ENCODE measurements at regions not wholly inside any gene's neighbourhood (a gene's known extent, or its start where the extent isn't known, plus 50 kb on each side); places are given as distances from the start of the nearest gene placed in this dataset.

DNA sequence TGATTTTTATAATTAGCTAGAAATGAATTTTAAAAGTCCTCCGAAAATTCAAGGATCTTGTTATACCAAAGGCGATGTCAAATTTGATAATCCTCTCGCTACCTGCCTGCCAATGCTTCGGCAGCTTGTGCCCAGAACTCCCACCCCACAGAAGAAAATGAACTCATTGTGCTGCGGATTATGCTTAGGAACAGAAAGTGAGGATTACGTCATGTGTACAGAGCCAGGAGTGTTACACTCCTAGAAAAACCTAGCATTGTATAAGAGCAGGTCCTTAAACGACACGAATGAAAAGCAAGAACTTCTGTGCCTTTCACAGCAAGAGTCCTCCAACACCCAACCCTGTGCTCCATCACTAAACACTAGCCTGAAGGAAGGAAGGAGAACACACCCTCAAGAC is 168.3 kb downstream of the RNF152 start:
- TF ChIP-seq, protein P1, sequence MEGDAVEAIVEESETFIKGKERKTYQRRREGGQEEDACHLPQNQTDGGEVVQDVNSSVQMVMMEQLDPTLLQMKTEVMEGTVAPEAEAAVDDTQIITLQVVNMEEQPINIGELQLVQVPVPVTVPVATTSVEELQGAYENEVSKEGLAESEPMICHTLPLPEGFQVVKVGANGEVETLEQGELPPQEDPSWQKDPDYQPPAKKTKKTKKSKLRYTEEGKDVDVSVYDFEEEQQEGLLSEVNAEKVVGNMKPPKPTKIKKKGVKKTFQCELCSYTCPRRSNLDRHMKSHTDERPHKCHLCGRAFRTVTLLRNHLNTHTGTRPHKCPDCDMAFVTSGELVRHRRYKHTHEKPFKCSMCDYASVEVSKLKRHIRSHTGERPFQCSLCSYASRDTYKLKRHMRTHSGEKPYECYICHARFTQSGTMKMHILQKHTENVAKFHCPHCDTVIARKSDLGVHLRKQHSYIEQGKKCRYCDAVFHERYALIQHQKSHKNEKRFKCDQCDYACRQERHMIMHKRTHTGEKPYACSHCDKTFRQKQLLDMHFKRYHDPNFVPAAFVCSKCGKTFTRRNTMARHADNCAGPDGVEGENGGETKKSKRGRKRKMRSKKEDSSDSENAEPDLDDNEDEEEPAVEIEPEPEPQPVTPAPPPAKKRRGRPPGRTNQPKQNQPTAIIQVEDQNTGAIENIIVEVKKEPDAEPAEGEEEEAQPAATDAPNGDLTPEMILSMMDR (IDR thresholded peaks at IDR 0.05; ENCODE audit: poor library complexity, severe bottlenecking): no peak
- no peaks in the 10 kb centered on the region for H3K9me3 ChIP-seq (ENCODE audit: severe bottlenecking)
- ATAC-seq (ENCODE audit: low read depth) (no peak), DNase-seq (ENCODE audit: low spot score) (no peak)
- no peak overlapping the region for H3K27ac ChIP-seq (ENCODE audit: poor library complexity, severe bottlenecking)
- no peaks in the 10 kb centered on the region for H3K4me1 ChIP-seq (ENCODE audit: insufficient read depth, poor library complexity, severe bottlenecking)
- no peaks in the 10 kb centered on the region for H3K27me3 ChIP-seq (ENCODE audit: insufficient read depth, poor library complexity, severe bottlenecking)
- no peaks in the 10 kb centered on the region for H3K36me3 ChIP-seq (ENCODE audit: low read depth)
- H3K4me3 ChIP-seq (ENCODE audit: severe bottlenecking): no peak overlapping the region

DNA sequence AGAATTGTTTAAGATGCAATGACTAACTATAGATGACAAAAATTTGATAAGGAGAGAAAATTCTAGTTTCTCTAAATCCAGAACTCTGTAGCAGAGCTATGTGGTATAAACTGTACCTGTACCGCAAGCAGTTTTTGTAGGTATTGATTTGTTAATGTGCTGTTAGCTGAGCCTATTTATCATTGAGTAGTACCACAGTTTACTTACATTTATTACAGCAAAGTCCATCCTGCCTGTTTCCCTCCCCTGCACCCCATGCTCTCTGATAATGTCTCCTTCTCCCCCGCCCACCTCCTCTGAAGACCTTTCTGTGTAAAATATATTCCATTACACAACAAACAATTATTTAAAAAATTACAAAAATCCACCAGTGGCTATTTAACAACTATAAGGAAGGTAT is 170.6 kb downstream of the RNF152 start:
- DNase-seq (ENCODE audit: low spot score) (no peak), ATAC-seq (ENCODE audit: low read depth) (no peak)
- H3K9me3 ChIP-seq (ENCODE audit: severe bottlenecking): no peaks in the 10 kb centered on the region
- TF ChIP-seq, protein P1 (IDR thresholded peaks at IDR 0.05; ENCODE audit: poor library complexity, severe bottlenecking): no peak
- H3K4me1 ChIP-seq (ENCODE audit: insufficient read depth, poor library complexity, severe bottlenecking): no peaks in the 10 kb centered on the region
- no peak overlapping the region for H3K4me3 ChIP-seq (ENCODE audit: severe bottlenecking)
- H3K27ac ChIP-seq (ENCODE audit: poor library complexity, severe bottlenecking): no peak overlapping the region
- no peaks in the 10 kb centered on the region for H3K27me3 ChIP-seq (ENCODE audit: insufficient read depth, poor library complexity, severe bottlenecking)
- H3K36me3 ChIP-seq (ENCODE audit: low read depth): no peaks in the 10 kb centered on the region

DNA sequence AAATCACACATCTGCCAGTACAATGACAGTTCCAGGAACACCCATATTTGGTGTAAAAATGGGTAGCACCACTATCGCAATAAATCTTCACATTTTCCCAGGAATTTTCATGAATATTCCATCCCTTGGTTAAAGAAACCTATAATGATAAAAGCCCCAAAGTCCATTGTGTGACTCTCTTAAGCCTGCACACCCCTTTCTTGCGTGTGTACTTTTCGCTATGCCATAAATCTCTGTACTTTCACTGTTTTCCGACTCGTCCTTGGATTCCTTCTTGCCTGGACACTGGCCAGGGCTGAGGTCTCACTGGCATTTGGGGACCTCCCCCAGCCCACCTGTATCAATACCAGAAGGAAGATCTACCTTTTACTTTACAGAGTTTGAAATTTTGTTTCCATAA is 172.3 kb downstream of the RNF152 start:
- ATAC-seq (ENCODE audit: low read depth) (no peak), DNase-seq (ENCODE audit: low spot score) (no peak)
- Histone ChIP-seq H3K4me3 (ENCODE audit: severe bottlenecking) (no peak overlapping the region), H3K36me3 (ENCODE audit: low read depth) (no peaks in the 10 kb centered on the region), H3K27ac (ENCODE audit: poor library complexity, severe bottlenecking) (no peak overlapping the region), H3K27me3 (ENCODE audit: insufficient read depth, poor library complexity, severe bottlenecking) (no peaks in the 10 kb centered on the region), H3K9me3 (ENCODE audit: severe bottlenecking) (no peaks in the 10 kb centered on the region), H3K4me1 (ENCODE audit: insufficient read depth, poor library complexity, severe bottlenecking) (no peaks in the 10 kb centered on the region)
- TF ChIP-seq, protein P1 (IDR thresholded peaks at IDR 0.05; ENCODE audit: poor library complexity, severe bottlenecking): no peak

DNA sequence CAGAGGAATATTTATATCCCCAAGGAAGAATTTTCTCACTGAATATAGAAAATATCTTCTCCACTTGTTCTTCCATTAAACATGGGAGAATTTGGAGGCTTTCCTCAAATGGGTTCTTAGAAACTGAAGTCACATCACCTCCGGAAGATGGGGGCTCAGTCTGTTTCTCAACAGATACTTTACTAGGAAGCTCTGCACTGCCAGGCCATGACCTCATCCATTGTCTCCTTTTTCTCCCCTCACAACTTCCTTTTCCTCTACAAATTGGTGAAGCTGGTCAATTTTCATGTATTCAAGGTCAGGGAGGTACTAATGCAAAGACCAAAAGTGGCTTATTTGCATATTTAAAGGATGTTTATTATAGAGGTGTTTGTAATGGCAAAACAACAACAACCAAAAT is 173.1 kb downstream of the RNF152 start:
- no peaks in the 10 kb centered on the region for H3K4me1 ChIP-seq (ENCODE audit: insufficient read depth, poor library complexity, severe bottlenecking)
- H3K36me3 ChIP-seq (ENCODE audit: low read depth): no peaks in the 10 kb centered on the region
- no peaks in the 10 kb centered on the region for H3K9me3 ChIP-seq (ENCODE audit: severe bottlenecking)
- H3K27me3 ChIP-seq (ENCODE audit: insufficient read depth, poor library complexity, severe bottlenecking): no peaks in the 10 kb centered on the region
- TF ChIP-seq, protein P1 (IDR thresholded peaks at IDR 0.05; ENCODE audit: poor library complexity, severe bottlenecking): no peak
- ATAC-seq (ENCODE audit: low read depth) (no peak), DNase-seq (ENCODE audit: low spot score) (no peak)
- no peak overlapping the region for H3K4me3 ChIP-seq (ENCODE audit: severe bottlenecking)
- no peak overlapping the region for H3K27ac ChIP-seq (ENCODE audit: poor library complexity, severe bottlenecking)

DNA sequence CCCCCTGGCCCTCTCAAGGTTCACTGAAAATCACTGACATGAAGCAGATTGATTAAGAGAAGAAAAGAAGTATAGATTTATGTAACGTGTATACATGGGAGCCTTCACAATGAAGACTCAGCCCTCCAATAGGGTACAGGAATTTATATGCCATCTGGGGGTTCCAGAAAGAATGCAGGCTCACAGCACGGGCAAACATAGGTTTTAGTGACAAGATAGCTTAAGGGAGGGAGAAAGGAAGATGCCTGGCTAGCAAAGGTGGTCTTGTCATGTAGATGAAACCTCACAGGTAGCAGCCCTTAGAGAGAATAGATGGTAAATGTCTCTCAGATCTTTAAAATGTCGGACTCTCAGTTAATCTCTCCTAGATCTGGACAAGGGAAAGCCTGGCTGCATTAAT is 173.9 kb downstream of the RNF152 start:
- H3K4me3 ChIP-seq (ENCODE audit: severe bottlenecking): no peak overlapping the region
- TF ChIP-seq, protein P1 (IDR thresholded peaks at IDR 0.05; ENCODE audit: poor library complexity, severe bottlenecking): no peak
- no peak overlapping the region for H3K27ac ChIP-seq (ENCODE audit: poor library complexity, severe bottlenecking)
- H3K27me3 ChIP-seq (ENCODE audit: insufficient read depth, poor library complexity, severe bottlenecking): no peaks in the 10 kb centered on the region
- H3K9me3 ChIP-seq (ENCODE audit: severe bottlenecking): no peaks in the 10 kb centered on the region
- no peaks in the 10 kb centered on the region for H3K4me1 ChIP-seq (ENCODE audit: insufficient read depth, poor library complexity, severe bottlenecking)
- ATAC-seq (ENCODE audit: low read depth): no peak
- no peak for DNase-seq (ENCODE audit: low spot score)
- no peaks in the 10 kb centered on the region for H3K36me3 ChIP-seq (ENCODE audit: low read depth)
